BE2C (cell line): ENCODE measurements at regions not wholly inside any gene's neighbourhood (a gene's known extent, or its start where the extent isn't known, plus 50 kb on each side); places are given as distances from the start of the nearest gene placed in this dataset.

Source experiments
- DNase-seq: peaks from one replicate; pipeline ENCODE4 v3.0.0-alpha.2; 2020
- H3K27me3 ChIP-seq: fragments of 250-450 bp; sonication (Bioruptor Pico); 2 replicates; pipeline ENCODE4 v1.5.1; 2020; ENCODE audit warnings: mild to moderate bottlenecking
- H3K36me3 ChIP-seq: fragments of 250-450 bp; sonication (Bioruptor Pico); 2 replicates; pipeline ENCODE4 v1.5.1; 2020; ENCODE audit warnings: mild to moderate bottlenecking
- H3K4me1 ChIP-seq: fragments of 250-450 bp; sonication (Bioruptor Pico); 2 replicates; pipeline ENCODE4 v1.5.1; 2020
- H3K4me3 ChIP-seq: 2 replicates; pipeline ENCODE4 v1.5.1; 2011; ENCODE audit warnings: low read depth, low read length
- H3K9me3 ChIP-seq: fragments of 250-450 bp; sonication (Bioruptor Pico); 2 replicates; pipeline ENCODE4 v1.5.1; 2020
- CTCF ChIP-seq: IDR thresholded peaks from 2 replicates; pipeline ENCODE4 v1.5.1; 2012; ENCODE audit warnings: mild to moderate bottlenecking, low read depth, low read length

DNA sequence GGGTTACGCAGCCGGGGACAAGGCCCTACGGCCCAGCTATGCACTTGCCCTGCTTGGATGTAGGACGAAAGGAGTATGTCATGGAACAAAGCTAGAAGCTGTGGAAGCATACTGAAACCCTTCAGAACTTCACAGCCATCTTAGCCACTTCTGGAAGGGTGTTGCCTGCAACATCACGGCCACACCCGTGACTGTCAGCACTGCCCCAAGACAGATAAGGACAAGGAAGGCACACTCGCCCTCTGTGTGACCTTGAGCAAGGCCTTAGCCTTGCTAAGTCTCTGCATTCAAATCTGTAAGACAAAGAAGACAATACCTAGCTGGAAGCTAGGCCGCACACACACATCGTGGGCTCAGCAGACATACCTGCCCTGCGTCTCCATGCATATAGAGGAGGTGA is 352.5 kb upstream of the MGMT start:
- H3K4me3 ChIP-seq: no peak overlapping the region
- no peaks in the 10 kb centered on the region for H3K9me3 ChIP-seq
- H3K36me3 ChIP-seq: no peaks in the 10 kb centered on the region
- DNase-seq: no peak
- TF ChIP-seq CTCF: no peak
- no peaks in the 10 kb centered on the region for H3K27me3 ChIP-seq
- peaks cover 2% of the 10 kb centered on the region; the same call in 1 of the 2 replicates for H3K4me1 ChIP-seq

DNA sequence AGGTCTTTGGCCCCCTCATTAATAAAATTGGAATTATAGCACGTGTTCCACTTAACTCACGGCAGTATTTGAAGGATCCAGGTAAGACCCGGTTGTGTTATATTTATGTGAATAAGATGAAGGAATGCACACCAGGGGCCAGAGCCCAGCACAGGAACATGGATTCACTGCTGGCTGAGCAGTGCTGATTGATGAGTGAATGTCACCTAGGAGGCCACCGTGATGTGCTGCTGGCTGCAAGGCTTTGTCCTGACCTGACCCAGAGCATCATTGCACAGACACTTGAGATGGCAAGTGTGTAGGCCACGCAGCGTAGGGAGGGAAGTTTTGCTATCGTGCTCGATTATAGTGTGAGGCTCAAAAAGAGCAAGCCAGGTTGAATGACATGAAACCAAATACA is 350.7 kb upstream of the MGMT start:
- Histone ChIP-seq H3K4me3 (no peak overlapping the region), H3K27me3 (no peaks in the 10 kb centered on the region), H3K36me3 (no peaks in the 10 kb centered on the region), H3K9me3 (no peaks in the 10 kb centered on the region), H3K4me1 (peaks cover 2% of the 10 kb centered on the region; the same call in 1 of the 2 replicates)
- no peak for TF ChIP-seq CTCF
- no peak for DNase-seq

DNA sequence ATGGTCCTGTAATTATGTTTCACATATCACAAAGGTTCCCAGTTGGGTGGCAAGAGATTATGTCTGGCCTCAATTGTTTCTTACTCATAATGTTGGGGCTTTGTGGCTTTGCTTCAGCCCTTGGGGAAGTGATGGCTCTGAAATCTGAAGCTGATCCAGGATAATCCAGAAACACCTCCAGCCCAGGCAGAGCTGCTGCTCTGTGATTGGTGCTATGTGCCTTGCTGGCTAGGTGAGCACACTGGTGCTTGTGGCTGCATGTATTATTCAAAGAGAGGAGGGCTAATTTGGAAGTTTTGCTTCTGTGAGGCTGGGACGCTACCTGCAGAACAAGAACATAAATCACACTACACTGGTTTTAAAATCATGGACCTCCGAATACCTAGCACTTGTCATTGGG is 346.6 kb upstream of the MGMT start:
- DNase-seq: no peak
- H3K4me3 ChIP-seq: no peak overlapping the region
- no peaks in the 10 kb centered on the region for H3K9me3 ChIP-seq
- no peaks in the 10 kb centered on the region for H3K36me3 ChIP-seq
- no peaks in the 10 kb centered on the region for H3K27me3 ChIP-seq
- no peaks in the 10 kb centered on the region for H3K4me1 ChIP-seq
- no peak for TF ChIP-seq CTCF

DNA sequence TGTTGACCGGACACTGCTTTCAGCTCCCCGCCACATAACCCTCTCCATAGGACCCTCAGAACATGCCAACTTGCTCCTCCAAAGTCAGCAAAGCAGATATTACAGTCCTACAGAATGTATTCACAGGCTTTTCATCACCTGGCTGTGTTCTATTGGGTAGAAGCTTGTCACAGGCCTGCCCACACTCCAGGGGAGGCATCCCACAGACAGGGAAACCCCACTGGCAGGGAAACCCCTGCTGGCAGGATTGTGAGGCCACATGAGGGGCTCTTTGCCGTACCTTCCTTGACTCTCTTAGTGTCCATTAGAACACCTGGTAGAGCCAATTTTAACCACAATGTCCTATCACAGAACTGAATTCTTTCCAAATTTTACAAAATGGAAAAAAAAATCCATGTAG is 344.2 kb upstream of the MGMT start:
- DNase-seq: no peak
- H3K9me3 ChIP-seq: no peaks in the 10 kb centered on the region
- H3K36me3 ChIP-seq: no peaks in the 10 kb centered on the region
- H3K4me3 ChIP-seq: no peak overlapping the region
- no peaks in the 10 kb centered on the region for H3K4me1 ChIP-seq
- H3K27me3 ChIP-seq: no peaks in the 10 kb centered on the region
- TF ChIP-seq CTCF: no peak

DNA sequence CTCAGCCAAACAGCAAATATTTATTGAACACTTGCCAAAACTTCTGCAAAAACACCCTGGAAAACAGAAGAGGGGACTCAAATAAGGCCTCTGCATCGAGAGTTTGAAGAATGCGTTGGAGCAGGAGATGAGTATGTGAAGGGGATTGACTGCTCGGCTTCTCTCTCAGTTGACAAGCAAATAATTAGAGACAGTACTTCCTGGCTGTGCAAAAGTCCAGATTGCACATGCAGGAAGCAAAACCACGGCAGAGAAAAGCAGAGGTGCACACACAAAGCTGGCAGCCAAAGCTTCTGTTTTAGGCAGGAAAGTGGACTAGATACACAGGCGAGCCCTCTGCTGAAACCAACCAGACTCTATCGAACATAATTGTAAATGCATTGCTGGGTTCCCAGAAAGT is 343.6 kb upstream of the MGMT start:
- Histone ChIP-seq H3K36me3 (no peaks in the 10 kb centered on the region), H3K4me1 (no peaks in the 10 kb centered on the region), H3K4me3 (no peak overlapping the region), H3K27me3 (no peaks in the 10 kb centered on the region), H3K9me3 (no peaks in the 10 kb centered on the region)
- DNase-seq: no peak
- TF ChIP-seq CTCF: no peak

DNA sequence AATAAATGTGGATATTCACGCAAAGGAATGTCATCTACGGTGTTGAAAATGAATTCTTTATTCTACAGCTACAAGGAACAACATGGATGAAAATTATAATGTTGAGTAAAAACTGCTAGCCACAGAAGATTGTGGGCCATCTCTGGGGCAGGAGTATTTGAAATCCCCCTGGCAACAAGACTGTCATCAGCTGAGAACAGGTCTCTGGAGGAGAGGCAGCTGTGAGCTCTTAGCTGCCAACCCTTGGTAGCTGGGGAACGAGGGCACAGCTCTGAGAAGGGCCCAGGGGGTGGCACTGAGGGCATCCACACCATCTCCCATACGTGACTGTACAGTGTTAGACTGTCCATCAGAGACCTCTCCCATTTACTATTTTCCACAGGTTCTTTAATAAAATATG is 340.1 kb upstream of the MGMT start:
- TF ChIP-seq CTCF: no peak
- H3K4me3 ChIP-seq: no peak overlapping the region
- H3K36me3 ChIP-seq: no peaks in the 10 kb centered on the region
- no peak for DNase-seq
- H3K27me3 ChIP-seq: no peaks in the 10 kb centered on the region
- no peaks in the 10 kb centered on the region for H3K4me1 ChIP-seq
- no peaks in the 10 kb centered on the region for H3K9me3 ChIP-seq
